ENCODE measurements at regions not wholly inside any gene's neighbourhood (a gene's known extent, or its start where the extent isn't known, plus 50 kb on each side); places are given as distances from the start of the nearest gene placed in this dataset.
"Not testable (repeated sequence)": the region's sequence is repeated elsewhere in the genome, so short reads cannot be mapped to it uniquely, and the experiment has no call there.

- no peak overlapping the region for H3K27ac ChIP-seq
- no peaks in the 10 kb centered on the region for H3K9me3 ChIP-seq
- no peak for DNase-seq
- in situ Hi-C loops (cut with MboI; ENCODE audit: low pct_ligation_motif_present in 1 of 4, low pct_unique_long_range_greater_than_20kb in 1 of 4, low sequenced_read_pairs in 3 of 4) (no loop called here), intact Hi-C loops (cut with DNase I; ENCODE audit: low total_unique reads) (no loop called here)
- no peaks in the 10 kb centered on the region for H3K36me3 ChIP-seq
- no peak overlapping the region for H3K4me3 ChIP-seq
- TF ChIP-seq CTCF (IDR thresholded peaks at IDR 0.05) (no peak), POLR2A (IDR thresholded peaks at IDR 0.05) (no peak), POLR2AphosphoS5 (IDR thresholded peaks at IDR 0.05) (no peak), EP300 (IDR thresholded peaks at IDR 0.05; ENCODE audit: low read depth) (no peak)
- 57 to 61% methylated on average over 2 of the region's 2 CpGs for whole genome bisulfite sequencing, 2 donors (ENCODE audit: low coverage in 1 of 2)
- no peaks in the 10 kb centered on the region for H3K27me3 ChIP-seq
- H3K4me1 ChIP-seq, result no peaks in the 10 kb centered on the region
Observed at GRCh38 chr13:90726375-90726774, 621.1 kb upstream of the MIR17HG start.

GRCh38 chr13:90732049-90732448 is 615.4 kb upstream of the MIR17HG start:
- no peak overlapping the region for H3K4me3 ChIP-seq
- TF ChIP-seq POLR2AphosphoS5 (IDR thresholded peaks at IDR 0.05) (no peak), CTCF (IDR thresholded peaks at IDR 0.05) (no peak), EP300 (IDR thresholded peaks at IDR 0.05; ENCODE audit: low read depth) (no peak), POLR2A (IDR thresholded peaks at IDR 0.05) (no peak)
- H3K4me1 ChIP-seq, result no peaks in the 10 kb centered on the region
- WGBS, 2 donors (ENCODE audit: low coverage in 1 of 2), result 100% methylated on average over 2 of the region's 2 CpGs; no CpG with 5 or more reads in 1 of the 2 donors
- no peaks in the 10 kb centered on the region for H3K36me3 ChIP-seq
- no peak for DNase-seq
- in situ Hi-C loops (cut with MboI; ENCODE audit: low pct_ligation_motif_present in 1 of 4, low pct_unique_long_range_greater_than_20kb in 1 of 4, low sequenced_read_pairs in 3 of 4), result no loop called here
- intact Hi-C loops (cut with DNase I; ENCODE audit: low total_unique reads), result no loop called here
- H3K27ac ChIP-seq, result no peak overlapping the region
- peaks cover 2 to 5% of the 10 kb centered on the region in 2 donors for H3K9me3 ChIP-seq
- H3K27me3 ChIP-seq, result no peaks in the 10 kb centered on the region

- in situ Hi-C loops (cut with MboI; ENCODE audit: low pct_ligation_motif_present in 1 of 4, low pct_unique_long_range_greater_than_20kb in 1 of 4, low sequenced_read_pairs in 3 of 4), result not testable (repeated sequence)
Observed at GRCh38 chr13:90734497-90734896, 613.0 kb upstream of the MIR17HG start.

GRCh38 chr13:90738881-90739280 is 608.6 kb upstream of the MIR17HG start:
- TF ChIP-seq CTCF (IDR thresholded peaks at IDR 0.05), result no peak
- no peak for TF ChIP-seq EP300 (IDR thresholded peaks at IDR 0.05; ENCODE audit: low read depth)
- TF ChIP-seq POLR2AphosphoS5 (IDR thresholded peaks at IDR 0.05), result no peak
- TF ChIP-seq POLR2A (IDR thresholded peaks at IDR 0.05), result no peak
- no peak for DNase-seq
- no peak overlapping the region for H3K4me3 ChIP-seq
- no peaks in the 10 kb centered on the region for H3K36me3 ChIP-seq
- H3K27ac ChIP-seq, result no peak overlapping the region
- H3K27me3 ChIP-seq, result no peaks in the 10 kb centered on the region
- in situ Hi-C loops (cut with MboI; ENCODE audit: low pct_ligation_motif_present in 1 of 4, low pct_unique_long_range_greater_than_20kb in 1 of 4, low sequenced_read_pairs in 3 of 4), result no loop called here
- H3K4me1 ChIP-seq, result no peaks in the 10 kb centered on the region
- intact Hi-C loops (cut with DNase I; ENCODE audit: low total_unique reads), result no loop called here
- peaks cover 2 to 5% of the 10 kb centered on the region in 2 donors for H3K9me3 ChIP-seq

More at GRCh38 chr13:90734497-90734896, 613.0 kb upstream of the MIR17HG start:
- DNase-seq; H3K9me3 ChIP-seq; H3K36me3 ChIP-seq; H3K27me3 ChIP-seq; H3K27ac ChIP-seq; H3K4me3 ChIP-seq; intact Hi-C loops (cut with DNase I; ENCODE audit: low total_unique reads); H3K4me1 ChIP-seq: not testable (repeated sequence)

- 44 to 53% methylated on average over 2 of the region's 2 CpGs for WGBS, 2 donors (ENCODE audit: low coverage in 1 of 2)
- in situ Hi-C loops (cut with MboI; ENCODE audit: low pct_ligation_motif_present in 1 of 4, low pct_unique_long_range_greater_than_20kb in 1 of 4, low sequenced_read_pairs in 3 of 4), result no loop called here
Observed at GRCh38 chr13:90740099-90740498, 607.4 kb upstream of the MIR17HG start.

More at GRCh38 chr13:90740099-90740498, 607.4 kb upstream of the MIR17HG start:
- intact Hi-C loops (cut with DNase I; ENCODE audit: low total_unique reads), result no loop called here
- Histone ChIP-seq H3K27ac (no peak overlapping the region), H3K4me3 (no peak overlapping the region), H3K9me3 (peaks cover 2 to 5% of the 10 kb centered on the region in 2 donors), H3K36me3 (no peaks in the 10 kb centered on the region), H3K27me3 (no peaks in the 10 kb centered on the region), H3K4me1 (no peaks in the 10 kb centered on the region)
- no peak for DNase-seq
- TF ChIP-seq POLR2AphosphoS5 (IDR thresholded peaks at IDR 0.05), result no peak
- no peak for TF ChIP-seq CTCF (IDR thresholded peaks at IDR 0.05)
- no peak for TF ChIP-seq EP300 (IDR thresholded peaks at IDR 0.05; ENCODE audit: low read depth)
- no peak for TF ChIP-seq POLR2A (IDR thresholded peaks at IDR 0.05)
